GM12875 (cell line): ENCODE measurements at regions not wholly inside any gene's neighbourhood (a gene's known extent, or its start where the extent isn't known, plus 50 kb on each side); places are given as distances from the start of the nearest gene placed in this dataset.

ENCODE experiments used
- H3K4me3 ChIP-seq: one replicate; pipeline ENCODE4 v1.5.1; 2011; ENCODE audit warnings: low read depth, low read length, control low read depth
- CTCF ChIP-seq: IDR thresholded peaks from 2 replicates; pipeline ENCODE4 v1.5.1; 2011; ENCODE audit warnings: low read depth, mild to moderate bottlenecking, control low read depth, inconsistent platforms, low read length, moderate library complexity, borderline replicate concordance; ENCODE audit not compliant: insufficient read depth

- TF ChIP-seq CTCF: no peak
- no peak overlapping the region for H3K4me3 ChIP-seq
Measured at GRCh38 chr14:82861313-82861712, 1327.7 kb upstream of the SEL1L start.

GRCh38 chr14:82872494-82872893, 1338.8 kb upstream of the SEL1L start:
- TF ChIP-seq CTCF: peak; percentile 36; the same call in 1 of the 2 replicates
- no peak overlapping the region for H3K4me3 ChIP-seq

GRCh38 chr14:82878951-82879350, 1345.3 kb upstream of the SEL1L start:
- no peak overlapping the region for H3K4me3 ChIP-seq
- no peak for TF ChIP-seq CTCF

GRCh38 chr14:82879949-82880535, 1346.4 kb upstream of the SEL1L start:
- no peak for TF ChIP-seq CTCF
- no peak overlapping the region for H3K4me3 ChIP-seq

GRCh38 chr14:82886670-82887069, 1353.0 kb upstream of the SEL1L start:
- no peak for TF ChIP-seq CTCF
- no peak overlapping the region for H3K4me3 ChIP-seq

GRCh38 chr14:82889701-82890100, 1356.0 kb upstream of the SEL1L start:
- no peak overlapping the region for H3K4me3 ChIP-seq
- TF ChIP-seq CTCF: no peak

- TF ChIP-seq CTCF: no peak
- no peak overlapping the region for H3K4me3 ChIP-seq
Measured at GRCh38 chr14:82896476-82896875, 1362.8 kb upstream of the SEL1L start.
